Calu3 (cell line): ENCODE measurements at regions not wholly inside any gene's neighbourhood (a gene's known extent, or its start where the extent isn't known, plus 50 kb on each side); places are given as distances from the start of the nearest gene placed in this dataset.

Experiments used
- BruUV-seq: library from RNA; stranded (reverse); fragments of 400-500 nt; replicated peaks from 2 replicates; lab custom pipeline; 2021; lab: Mats Ljungman, UMichigan
- CTCF ChIA-PET: fragments of 300-600 bp; sonication (Branson Sonifier 250); formaldehyde crosslinking; loops from one replicate; lab custom pipeline; 2022; ENCODE audit warnings: antibody characterized with exemption; lab: Charles Lee
- DNase-seq: peaks from one replicate; pipeline ENCODE4 v3.0.0; 2022
- H3K27ac Mint-ChIP-seq: one replicate; pipeline ENCODE4 v1.8.0; 2022; ENCODE audit warnings: mixed read lengths; ENCODE audit not compliant: unreplicated experiment
- H3K27me3 Mint-ChIP-seq: one replicate; pipeline ENCODE4 v1.8.0; 2022; ENCODE audit warnings: mixed read lengths; ENCODE audit not compliant: unreplicated experiment
- H3K36me3 Mint-ChIP-seq: one replicate; pipeline ENCODE4 v1.8.0; 2022; ENCODE audit warnings: mild to moderate bottlenecking, moderate library complexity, mixed read lengths; ENCODE audit not compliant: insufficient read depth, unreplicated experiment
- H3K4me1 Mint-ChIP-seq: one replicate; pipeline ENCODE4 v1.8.0; 2022; ENCODE audit warnings: mild to moderate bottlenecking, low read depth, mixed read lengths; ENCODE audit not compliant: unreplicated experiment
- H3K4me3 Mint-ChIP-seq: one replicate; pipeline ENCODE4 v1.8.0; 2022; ENCODE audit warnings: mild to moderate bottlenecking, low read depth, moderate library complexity, mixed read lengths; ENCODE audit not compliant: unreplicated experiment
- H3K9me3 Mint-ChIP-seq: one replicate; pipeline ENCODE4 v1.8.0; 2022; ENCODE audit warnings: low read depth, mixed read lengths; ENCODE audit not compliant: unreplicated experiment
- CTCF ChIP-seq: fragments of 200-600 bp; IDR thresholded peaks from one replicate; pipeline ENCODE4 v1.8.0; 2022; ENCODE audit warnings: antibody characterized with exemption; ENCODE audit not compliant: unreplicated experiment
- intact Hi-C: fragments of 100-400 bp; cut with micrococcal nuclease; formaldehyde crosslinking; loops from one replicate; pipeline ENCODE4 v1.10.0; 2022; ENCODE audit not compliant: unreplicated experiment

GRCh38 chr1:2937805-2938204 is 83.5 kb upstream of the ACTRT2 start:
- no peak overlapping the region for H3K4me3 Mint-ChIP-seq
- peaks cover 3% of the 10 kb centered on the region for H3K9me3 Mint-ChIP-seq
- DNase-seq: no peak
- H3K36me3 Mint-ChIP-seq: no peaks in the 10 kb centered on the region
- no peak for TF ChIP-seq CTCF
- no peaks in the 10 kb centered on the region for H3K4me1 Mint-ChIP-seq
- CTCF ChIA-PET: no interaction called here
- intact Hi-C loops: no loop called here
- peaks cover 16% of the 10 kb centered on the region for H3K27me3 Mint-ChIP-seq
- no peak overlapping the region for H3K27ac Mint-ChIP-seq
- no TSS peak for BruUV-seq

- TF ChIP-seq CTCF: no peak
- no TSS peak for BruUV-seq
These were observed 82.2 kb upstream of the ACTRT2 start for GRCh38 chr1:2939041-2939552.

GRCh38 chr1:2940178-2940577 is 81.1 kb upstream of the ACTRT2 start:
- Mint-ChIP-seq H3K36me3 (no peaks in the 10 kb centered on the region), H3K4me1 (no peaks in the 10 kb centered on the region), H3K4me3 (no peak overlapping the region), H3K27me3 (peaks cover 14% of the 10 kb centered on the region), H3K27ac (no peak overlapping the region), H3K9me3 (peaks cover 3% of the 10 kb centered on the region)
- DNase-seq: no peak
- BruUV-seq: no TSS peak
- intact Hi-C loops: no loop called here
- CTCF ChIA-PET: no interaction called here
- no peak for TF ChIP-seq CTCF

More at GRCh38 chr1:2939041-2939552, 82.2 kb upstream of the ACTRT2 start:
- Mint-ChIP-seq H3K36me3 (no peaks in the 10 kb centered on the region), H3K9me3 (peaks cover 3% of the 10 kb centered on the region), H3K27ac (no peak overlapping the region), H3K27me3 (peaks cover 14% of the 10 kb centered on the region), H3K4me1 (no peaks in the 10 kb centered on the region), H3K4me3 (no peak overlapping the region)
- no peak for DNase-seq
- CTCF ChIA-PET: no interaction called here
- intact Hi-C loops: no loop called here

- TF ChIP-seq CTCF: no peak
- intact Hi-C loops: no loop called here
These were observed 80.2 kb upstream of the ACTRT2 start for GRCh38 chr1:2941040-2941439.

More at GRCh38 chr1:2941040-2941439, 80.2 kb upstream of the ACTRT2 start:
- no peak overlapping the region for H3K27ac Mint-ChIP-seq
- no peaks in the 10 kb centered on the region for H3K4me1 Mint-ChIP-seq
- CTCF ChIA-PET: no interaction called here
- peaks cover 14% of the 10 kb centered on the region for H3K27me3 Mint-ChIP-seq
- no TSS peak for BruUV-seq
- H3K9me3 Mint-ChIP-seq: peaks cover 3% of the 10 kb centered on the region
- no peak for DNase-seq
- no peak overlapping the region for H3K4me3 Mint-ChIP-seq
- no peaks in the 10 kb centered on the region for H3K36me3 Mint-ChIP-seq
